GM23338 (cell line): ENCODE measurements at regions not wholly inside any gene's neighbourhood (a gene's known extent, or its start where the extent isn't known, plus 50 kb on each side); places are given as distances from the start of the nearest gene placed in this dataset.

Experiments used
- ATAC-seq: fragments of 200-7000 bp; cut with Tn5 transposase; 3 replicates; pipeline ENCODE4 v1.9.1; 2020
- DNase-seq: peaks from one replicate; pipeline ENCODE4 v3.0.0-alpha.2; 2015; ENCODE audit warnings: low spot score
- H2AFZ ChIP-seq: fragments of 200-600 bp; sonication (generic); 2 replicates; pipeline ENCODE4 v1.8.0; 2016; ENCODE audit warnings: antibody characterized with exemption, mild to moderate bottlenecking, moderate library complexity
- H3F3A ChIP-seq: fragments of 200-600 bp; sonication (generic); replicated peaks from 2 replicates; pipeline ENCODE4 v1.8.0; 2017; ENCODE audit warnings: antibody characterized with exemption, mixed run types, low read depth
- H3K27ac ChIP-seq: fragments of 200-600 bp; sonication (generic); 2 replicates; pipeline ENCODE4 v1.6.1; 2016; ENCODE audit warnings: low read depth
- H3K27me3 ChIP-seq: fragments of 200-600 bp; sonication (generic); 2 replicates; pipeline ENCODE4 v1.8.0; 2016; ENCODE audit warnings: mild to moderate bottlenecking, mixed run types, moderate library complexity; ENCODE audit not compliant: insufficient read depth
- H3K36me3 ChIP-seq: fragments of 200-600 bp; sonication (generic); 2 replicates; pipeline ENCODE4 v1.8.0; 2016; ENCODE audit warnings: mild to moderate bottlenecking; ENCODE audit not compliant: insufficient read depth
- H3K4me1 ChIP-seq: fragments of 200-600 bp; sonication (generic); 2 replicates; pipeline ENCODE4 v1.8.0; 2016; ENCODE audit warnings: mild to moderate bottlenecking, moderate library complexity; ENCODE audit not compliant: insufficient read depth
- H3K4me2 ChIP-seq: fragments of 200-600 bp; sonication (generic); 2 replicates; pipeline ENCODE4 v1.7.1; 2017; ENCODE audit warnings: mixed run types
- H3K4me3 ChIP-seq: fragments of 200-600 bp; sonication (generic); 2 replicates; pipeline ENCODE4 v1.6.1; 2016; ENCODE audit warnings: mixed run types
- H3K79me2 ChIP-seq: fragments of 200-600 bp; sonication (generic); replicated peaks from 2 replicates; pipeline ENCODE4 v1.8.0; 2017; ENCODE audit warnings: mild to moderate bottlenecking; ENCODE audit not compliant: insufficient read depth
- H3K9me2 ChIP-seq: fragments of 200-600 bp; sonication (generic); 2 replicates; pipeline ENCODE4 v1.8.0; 2017; ENCODE audit not compliant: insufficient read depth
- H4K20me1 ChIP-seq: fragments of 200-600 bp; sonication (generic); replicated peaks from 2 replicates; pipeline ENCODE4 v1.8.0; 2017; ENCODE audit warnings: mild to moderate bottlenecking; ENCODE audit not compliant: insufficient read depth
- H3K27ac Mint-ChIP-seq: 2 replicates; pipeline ENCODE4 v1.8.0; 2020; ENCODE audit warnings: inconsistent platforms, mild to moderate bottlenecking, moderate library complexity, mixed read lengths
- H3K27me3 Mint-ChIP-seq: 3 replicates; pipeline ENCODE4 v1.8.0; 2022; ENCODE audit warnings: low read depth, mild to moderate bottlenecking, moderate library complexity, mixed read lengths, inconsistent platforms; ENCODE audit not compliant: insufficient read depth, poor library complexity
- H3K36me3 Mint-ChIP-seq: 3 replicates; pipeline ENCODE4 v1.8.0; 2021; ENCODE audit warnings: low read depth, mild to moderate bottlenecking, inconsistent platforms, moderate library complexity, mixed read lengths
- H3K4me1 Mint-ChIP-seq: 3 replicates; pipeline ENCODE4 v1.8.0; 2020; ENCODE audit warnings: mild to moderate bottlenecking, inconsistent platforms, mixed read lengths
- H3K4me3 Mint-ChIP-seq: 3 replicates; pipeline ENCODE4 v1.8.0; 2021; ENCODE audit warnings: moderate library complexity, mild to moderate bottlenecking, inconsistent platforms, mixed read lengths
- H3K9me3 Mint-ChIP-seq: 3 replicates; pipeline ENCODE4 v1.8.0; 2020; ENCODE audit warnings: moderate library complexity, mild to moderate bottlenecking, inconsistent platforms, mixed read lengths
- POLR2AphosphoS5 ChIP-seq: IDR thresholded peaks from 2 replicates; pipeline ENCODE4 v1.6.1; 2016; ENCODE audit warnings: antibody characterized with exemption, low read depth
- ZNF114 ChIP-seq: fragments of 250-450 bp; sonication (Bioruptor Pico); IDR thresholded peaks from 2 replicates; pipeline ENCODE4 v1.5.0; 2020; ENCODE audit warnings: mild to moderate bottlenecking, moderate library complexity
- TF ChIP-seq, protein P1 (sequence below), 2 experiments: fragments of 200-600 bp in 1 of 2; sonication (generic) in 1 of 2; conservative IDR thresholded peaks; 2 replicates each; pipeline versions ENCODE4 v1.5.1 to v1.6.1; 2016 to 2017; ENCODE audit warnings: antibody characterized with exemption in 2 of 2, low read depth in 2 of 2, mild to moderate bottlenecking in 2 of 2, moderate library complexity in 1 of 2
- TF ChIP-seq, protein P2 (sequence below): fragments of 250-450 bp; sonication (Bioruptor Pico); IDR thresholded peaks from 2 replicates; pipeline ENCODE4 v1.5.0; 2020; ENCODE audit warnings: mild to moderate bottlenecking, moderate library complexity

DNA sequence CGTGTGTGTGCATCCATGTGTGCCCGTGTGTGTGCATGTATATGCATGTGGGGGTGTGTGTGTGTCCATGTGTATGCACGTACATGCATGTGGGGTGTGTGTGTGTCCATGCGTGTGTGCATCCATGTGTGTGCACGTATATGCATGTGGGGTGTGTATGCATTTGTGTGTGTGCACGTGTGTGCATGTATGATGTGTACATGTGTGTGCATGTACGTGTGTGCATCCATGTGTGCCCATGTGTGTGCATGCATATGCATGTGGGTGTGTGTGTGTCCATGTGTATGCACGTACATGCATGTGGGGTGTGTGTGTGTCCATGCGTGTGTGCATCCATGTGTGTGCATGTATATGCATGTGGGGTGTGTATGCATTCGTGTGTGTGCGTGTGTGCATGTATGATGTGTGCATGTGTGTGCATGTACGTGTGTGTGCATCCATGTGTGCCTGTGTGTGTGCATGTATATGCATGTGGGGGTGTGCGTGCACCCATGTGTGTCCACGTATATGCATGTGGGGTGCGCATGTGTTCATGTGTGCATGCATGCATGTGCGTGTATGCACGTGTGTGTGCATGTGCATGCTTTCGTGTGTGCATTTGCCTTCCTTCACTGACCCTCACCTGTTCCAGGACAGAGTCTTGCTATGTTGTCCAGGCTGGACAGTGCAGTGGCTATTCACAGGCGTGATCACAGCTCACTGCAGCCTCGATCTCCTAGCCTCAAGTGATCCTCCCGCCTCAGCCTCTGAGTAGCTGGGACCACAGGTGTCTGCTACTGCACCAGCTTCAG, 129.6 kb upstream of the TNRC6C start:
- Histone ChIP-seq H3K9me2 (no peaks in the 10 kb centered on the region), H3K27me3 (no peaks in the 10 kb centered on the region), H3K36me3 (no peaks in the 10 kb centered on the region), H3K27ac (no peak overlapping the region), H3K4me1 (peaks cover 15% of the 10 kb centered on the region), H2AFZ (no peak overlapping the region), H3K79me2 (no peaks in the 10 kb centered on the region), H3F3A (peaks cover 21% of the 10 kb centered on the region), H3K4me2 (no peak overlapping the region), H4K20me1 (no peaks in the 10 kb centered on the region), H3K4me3 (no peak overlapping the region)
- no peak for TF ChIP-seq POLR2AphosphoS5
- TF ChIP-seq, protein P1, sequence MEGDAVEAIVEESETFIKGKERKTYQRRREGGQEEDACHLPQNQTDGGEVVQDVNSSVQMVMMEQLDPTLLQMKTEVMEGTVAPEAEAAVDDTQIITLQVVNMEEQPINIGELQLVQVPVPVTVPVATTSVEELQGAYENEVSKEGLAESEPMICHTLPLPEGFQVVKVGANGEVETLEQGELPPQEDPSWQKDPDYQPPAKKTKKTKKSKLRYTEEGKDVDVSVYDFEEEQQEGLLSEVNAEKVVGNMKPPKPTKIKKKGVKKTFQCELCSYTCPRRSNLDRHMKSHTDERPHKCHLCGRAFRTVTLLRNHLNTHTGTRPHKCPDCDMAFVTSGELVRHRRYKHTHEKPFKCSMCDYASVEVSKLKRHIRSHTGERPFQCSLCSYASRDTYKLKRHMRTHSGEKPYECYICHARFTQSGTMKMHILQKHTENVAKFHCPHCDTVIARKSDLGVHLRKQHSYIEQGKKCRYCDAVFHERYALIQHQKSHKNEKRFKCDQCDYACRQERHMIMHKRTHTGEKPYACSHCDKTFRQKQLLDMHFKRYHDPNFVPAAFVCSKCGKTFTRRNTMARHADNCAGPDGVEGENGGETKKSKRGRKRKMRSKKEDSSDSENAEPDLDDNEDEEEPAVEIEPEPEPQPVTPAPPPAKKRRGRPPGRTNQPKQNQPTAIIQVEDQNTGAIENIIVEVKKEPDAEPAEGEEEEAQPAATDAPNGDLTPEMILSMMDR (conservative IDR thresholded peaks at IDR 0.05; ENCODE audit: low read depth in 2 of 2): no peak
- no peak for ATAC-seq
- DNase-seq: no peak
- no peaks in the 10 kb centered on the region for H3K36me3 Mint-ChIP-seq
- H3K9me3 Mint-ChIP-seq: no peaks in the 10 kb centered on the region; the same call in 1 of the 3 replicates
- H3K27me3 Mint-ChIP-seq: peaks cover 20% of the 10 kb centered on the region
- H3K27ac Mint-ChIP-seq: no peak overlapping the region
- H3K4me1 Mint-ChIP-seq: peaks cover 52% of the 10 kb centered on the region
- H3K4me3 Mint-ChIP-seq: no peak overlapping the region

DNA sequence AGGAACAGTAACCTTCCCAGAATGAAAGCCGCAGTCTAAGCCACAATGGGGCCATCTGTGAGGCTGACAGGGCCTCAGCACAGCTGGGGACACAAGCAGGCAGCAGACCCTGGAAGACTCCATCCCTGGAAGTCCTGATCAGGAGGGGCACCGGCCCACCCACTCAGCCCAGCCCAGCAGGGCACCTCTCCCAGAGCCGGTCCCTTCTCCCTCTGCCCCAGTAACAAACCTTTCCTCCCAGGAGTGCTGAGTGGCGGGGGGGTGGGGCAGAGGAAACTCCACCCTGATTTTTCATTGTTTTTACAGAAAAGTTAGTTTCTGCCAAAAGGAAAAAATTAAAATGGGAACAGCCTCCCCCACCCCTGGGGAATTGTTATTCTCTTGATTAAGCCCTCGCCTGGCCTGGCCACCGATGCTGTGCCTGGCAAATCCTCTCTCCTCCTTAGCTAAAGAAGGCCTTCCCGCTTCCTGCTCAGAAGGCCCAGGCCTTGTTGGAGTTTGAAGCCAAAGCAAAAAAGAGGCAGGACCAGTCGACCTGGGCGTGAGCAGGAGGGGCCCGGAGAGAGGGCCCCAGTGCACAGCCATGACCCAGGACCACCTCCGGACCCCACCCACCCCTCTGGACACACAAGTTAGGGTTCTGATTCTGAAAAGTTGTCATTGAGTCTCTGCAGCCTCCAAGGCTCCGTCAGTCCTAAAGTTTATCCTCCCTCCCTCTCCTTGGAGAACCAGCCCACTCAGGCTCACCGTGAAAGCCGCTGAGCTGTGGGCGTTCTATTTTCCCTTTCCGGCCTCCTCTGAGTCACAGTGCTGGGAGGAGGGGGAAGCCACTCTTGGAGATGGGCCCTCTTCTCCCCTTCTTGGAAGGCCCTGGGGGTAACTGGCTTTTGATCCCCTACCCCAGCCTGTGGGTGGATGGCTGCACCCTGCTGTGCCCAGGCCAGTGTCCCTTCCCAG, 128.4 kb upstream of the TNRC6C start:
- TF ChIP-seq, protein P2, sequence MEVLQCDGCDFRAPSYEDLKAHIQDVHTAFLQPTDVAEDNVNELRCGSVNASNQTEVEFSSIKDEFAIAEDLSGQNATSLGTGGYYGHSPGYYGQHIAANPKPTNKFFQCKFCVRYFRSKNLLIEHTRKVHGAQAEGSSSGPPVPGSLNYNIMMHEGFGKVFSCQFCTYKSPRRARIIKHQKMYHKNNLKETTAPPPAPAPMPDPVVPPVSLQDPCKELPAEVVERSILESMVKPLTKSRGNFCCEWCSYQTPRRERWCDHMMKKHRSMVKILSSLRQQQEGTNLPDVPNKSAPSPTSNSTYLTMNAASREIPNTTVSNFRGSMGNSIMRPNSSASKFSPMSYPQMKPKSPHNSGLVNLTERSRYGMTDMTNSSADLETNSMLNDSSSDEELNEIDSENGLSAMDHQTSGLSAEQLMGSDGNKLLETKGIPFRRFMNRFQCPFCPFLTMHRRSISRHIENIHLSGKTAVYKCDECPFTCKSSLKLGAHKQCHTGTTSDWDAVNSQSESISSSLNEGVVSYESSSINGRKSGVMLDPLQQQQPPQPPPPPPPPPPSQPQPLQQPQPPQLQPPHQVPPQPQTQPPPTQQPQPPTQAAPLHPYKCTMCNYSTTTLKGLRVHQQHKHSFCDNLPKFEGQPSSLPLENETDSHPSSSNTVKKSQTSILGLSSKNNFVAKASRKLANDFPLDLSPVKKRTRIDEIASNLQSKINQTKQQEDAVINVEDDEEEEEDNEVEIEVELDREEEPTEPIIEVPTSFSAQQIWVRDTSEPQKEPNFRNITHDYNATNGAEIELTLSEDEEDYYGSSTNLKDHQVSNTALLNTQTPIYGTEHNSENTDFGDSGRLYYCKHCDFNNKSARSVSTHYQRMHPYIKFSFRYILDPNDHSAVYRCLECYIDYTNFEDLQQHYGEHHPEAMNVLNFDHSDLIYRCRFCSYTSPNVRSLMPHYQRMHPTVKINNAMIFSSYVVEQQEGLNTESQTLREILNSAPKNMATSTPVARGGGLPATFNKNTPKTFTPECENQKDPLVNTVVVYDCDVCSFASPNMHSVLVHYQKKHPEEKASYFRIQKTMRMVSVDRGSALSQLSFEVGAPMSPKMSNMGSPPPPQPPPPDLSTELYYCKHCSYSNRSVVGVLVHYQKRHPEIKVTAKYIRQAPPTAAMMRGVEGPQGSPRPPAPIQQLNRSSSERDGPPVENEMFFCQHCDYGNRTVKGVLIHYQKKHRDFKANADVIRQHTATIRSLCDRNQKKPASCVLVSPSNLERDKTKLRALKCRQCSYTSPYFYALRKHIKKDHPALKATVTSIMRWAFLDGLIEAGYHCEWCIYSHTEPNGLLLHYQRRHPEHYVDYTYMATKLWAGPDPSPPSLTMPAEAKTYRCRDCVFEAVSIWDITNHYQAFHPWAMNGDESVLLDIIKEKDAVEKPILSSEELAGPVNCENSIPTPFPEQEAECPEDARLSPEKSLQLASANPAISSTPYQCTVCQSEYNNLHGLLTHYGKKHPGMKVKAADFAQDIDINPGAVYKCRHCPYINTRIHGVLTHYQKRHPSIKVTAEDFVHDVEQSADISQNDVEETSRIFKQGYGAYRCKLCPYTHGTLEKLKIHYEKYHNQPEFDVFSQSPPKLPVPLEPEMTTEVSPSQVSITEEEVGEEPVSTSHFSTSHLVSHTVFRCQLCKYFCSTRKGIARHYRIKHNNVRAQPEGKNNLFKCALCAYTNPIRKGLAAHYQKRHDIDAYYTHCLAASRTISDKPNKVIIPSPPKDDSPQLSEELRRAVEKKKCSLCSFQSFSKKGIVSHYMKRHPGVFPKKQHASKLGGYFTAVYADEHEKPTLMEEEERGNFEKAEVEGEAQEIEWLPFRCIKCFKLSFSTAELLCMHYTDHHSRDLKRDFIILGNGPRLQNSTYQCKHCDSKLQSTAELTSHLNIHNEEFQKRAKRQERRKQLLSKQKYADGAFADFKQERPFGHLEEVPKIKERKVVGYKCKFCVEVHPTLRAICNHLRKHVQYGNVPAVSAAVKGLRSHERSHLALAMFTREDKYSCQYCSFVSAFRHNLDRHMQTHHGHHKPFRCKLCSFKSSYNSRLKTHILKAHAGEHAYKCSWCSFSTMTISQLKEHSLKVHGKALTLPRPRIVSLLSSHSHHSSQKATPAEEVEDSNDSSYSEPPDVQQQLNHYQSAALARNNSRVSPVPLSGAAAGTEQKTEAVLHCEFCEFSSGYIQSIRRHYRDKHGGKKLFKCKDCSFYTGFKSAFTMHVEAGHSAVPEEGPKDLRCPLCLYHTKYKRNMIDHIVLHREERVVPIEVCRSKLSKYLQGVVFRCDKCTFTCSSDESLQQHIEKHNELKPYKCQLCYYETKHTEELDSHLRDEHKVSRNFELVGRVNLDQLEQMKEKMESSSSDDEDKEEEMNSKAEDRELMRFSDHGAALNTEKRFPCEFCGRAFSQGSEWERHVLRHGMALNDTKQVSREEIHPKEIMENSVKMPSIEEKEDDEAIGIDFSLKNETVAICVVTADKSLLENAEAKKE: no peak
- TF ChIP-seq ZNF114 (CRISPR knock-in tag): no peak
- Histone ChIP-seq H3K4me3 (no peak overlapping the region), H2AFZ (peak overlapping the region; percentile 10; the same call in 1 of the 2 replicates), H4K20me1 (no peaks in the 10 kb centered on the region), H3K27me3 (no peaks in the 10 kb centered on the region), H3K4me2 (no peak overlapping the region), H3K36me3 (no peaks in the 10 kb centered on the region), H3K4me1 (peaks cover 20% of the 10 kb centered on the region), H3F3A (peaks cover 21% of the 10 kb centered on the region), H3K79me2 (no peaks in the 10 kb centered on the region), H3K27ac (no peak overlapping the region), H3K9me2 (no peaks in the 10 kb centered on the region)
- Mint-ChIP-seq H3K27ac (no peak overlapping the region), H3K36me3 (no peaks in the 10 kb centered on the region), H3K4me3 (no peak overlapping the region), H3K27me3 (peaks cover 26% of the 10 kb centered on the region), H3K4me1 (peaks cover 57% of the 10 kb centered on the region), H3K9me3 (no peaks in the 10 kb centered on the region; the same call in 1 of the 3 replicates)
- ATAC-seq (peak; percentile 9; the same call in 1 of the 3 replicates), DNase-seq (no peak)
